ENCODE measurements at regions not wholly inside any gene's neighbourhood (a gene's known extent, or its start where the extent isn't known, plus 50 kb on each side); places are given as distances from the start of the nearest gene placed in this dataset.
A peak's percentile ranks its signal among the peaks of the same experiment; 100 is the strongest.
"Not testable (repeated sequence)": the region's sequence is repeated elsewhere in the genome, so short reads cannot be mapped to it uniquely, and the experiment has no call there.

GRCh38 chr17:30731210-30732132 lies 93.0 kb downstream of the CRLF3 start:
- DNase-seq, result peak; percentile 39

DNA sequence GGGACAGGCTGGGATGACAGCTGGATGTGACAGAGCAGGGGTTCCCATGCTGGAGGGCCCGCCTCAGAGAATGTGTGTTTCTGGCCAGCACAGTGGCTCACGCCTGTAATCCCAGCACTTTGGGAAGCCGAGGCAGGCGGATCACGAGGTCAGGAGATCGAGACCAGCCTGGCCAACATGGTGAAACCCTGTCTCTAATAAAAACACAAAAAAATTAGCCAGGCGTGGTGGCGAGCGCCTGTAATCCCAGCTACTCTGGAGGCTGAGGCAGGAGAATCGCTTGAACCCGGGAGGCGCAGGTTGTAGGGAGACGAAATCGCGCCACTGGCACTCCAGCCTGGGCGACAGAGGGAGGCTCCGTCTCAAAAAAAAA lies 93.7 kb downstream of the CRLF3 start:
- not testable (repeated sequence) for DNase-seq

DNA sequence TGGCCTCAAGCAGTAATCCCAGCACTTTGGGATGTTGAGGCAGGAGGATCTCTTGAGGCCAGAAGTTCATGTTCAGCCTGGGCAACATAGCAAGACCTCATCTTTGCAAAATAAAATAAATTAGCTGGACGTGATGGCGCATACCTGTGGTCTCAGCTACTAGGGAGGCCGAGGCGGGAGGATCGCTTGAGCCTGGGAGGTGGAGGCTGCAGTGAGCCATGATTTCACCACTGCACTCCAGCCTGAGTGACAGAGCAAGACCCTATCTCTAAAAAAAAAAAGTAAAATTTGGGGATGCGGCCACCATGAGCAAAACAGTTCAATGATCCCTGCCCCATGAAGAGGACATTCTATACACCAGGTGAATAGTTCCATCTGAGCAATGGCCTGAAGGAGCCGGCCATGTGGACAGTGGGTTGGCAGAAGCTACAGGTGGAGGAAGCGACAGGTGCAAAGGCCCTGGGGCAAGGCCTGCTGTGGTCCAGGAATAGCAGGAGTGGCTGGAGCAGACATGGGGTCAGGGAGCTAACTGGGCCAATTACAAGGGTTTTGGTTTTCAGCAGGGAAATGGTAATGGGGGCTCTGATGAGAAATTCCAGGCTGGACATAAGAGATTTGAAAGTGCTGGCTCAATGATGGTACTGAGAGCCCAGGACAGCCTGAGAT lies 94.2 kb downstream of the CRLF3 start:
- not testable (repeated sequence) for DNase-seq

GRCh38 chr17:30729471-30730170 lies 94.9 kb downstream of the CRLF3 start:
- not testable (repeated sequence) for DNase-seq

DNA sequence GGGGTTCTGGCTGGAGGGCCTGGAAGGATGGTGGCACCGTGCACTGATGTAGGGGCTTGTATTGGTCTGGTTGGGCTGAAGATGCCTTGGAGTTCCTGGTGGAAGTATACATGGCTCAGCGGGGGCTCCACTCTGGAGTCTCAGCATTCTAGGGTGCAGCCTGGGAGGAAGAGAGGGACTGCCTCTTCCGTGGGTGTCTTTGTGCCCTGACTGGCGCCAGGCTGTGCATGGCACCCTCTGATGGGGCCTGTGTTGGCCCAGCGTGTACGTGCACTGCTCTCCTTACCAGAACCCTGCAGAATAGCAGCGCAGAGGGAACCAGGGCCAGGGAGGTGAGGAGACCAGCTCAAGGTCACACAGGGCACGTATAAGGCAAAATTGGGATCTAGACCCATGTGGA lies 97.0 kb downstream of the CRLF3 start:
- DNase-seq, result not testable (repeated sequence)

DNA sequence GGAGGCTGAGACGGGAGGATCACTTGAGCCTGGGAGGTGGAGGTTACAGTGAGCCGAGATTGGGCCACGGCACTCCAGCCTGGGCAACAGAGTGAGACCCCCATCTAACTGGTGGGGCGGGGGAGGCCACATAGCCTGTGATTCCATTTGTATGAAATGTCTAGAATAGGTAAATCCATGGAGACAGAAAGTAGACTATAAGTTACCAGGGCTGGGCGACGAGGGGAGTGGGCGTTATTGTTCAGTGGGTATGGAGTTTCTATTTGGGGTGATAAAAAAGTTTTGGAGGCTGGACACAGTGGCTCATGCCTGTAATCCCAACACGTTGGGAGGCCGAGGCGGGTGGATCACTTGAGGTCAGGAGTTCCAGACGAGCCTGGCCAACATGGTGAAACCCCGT lies 97.8 kb downstream of the CRLF3 start:
- not testable (repeated sequence) for DNase-seq

GRCh38 chr17:30726310-30726709 lies 98.2 kb downstream of the CRLF3 start:
- DNase-seq, result not testable (repeated sequence)

DNA sequence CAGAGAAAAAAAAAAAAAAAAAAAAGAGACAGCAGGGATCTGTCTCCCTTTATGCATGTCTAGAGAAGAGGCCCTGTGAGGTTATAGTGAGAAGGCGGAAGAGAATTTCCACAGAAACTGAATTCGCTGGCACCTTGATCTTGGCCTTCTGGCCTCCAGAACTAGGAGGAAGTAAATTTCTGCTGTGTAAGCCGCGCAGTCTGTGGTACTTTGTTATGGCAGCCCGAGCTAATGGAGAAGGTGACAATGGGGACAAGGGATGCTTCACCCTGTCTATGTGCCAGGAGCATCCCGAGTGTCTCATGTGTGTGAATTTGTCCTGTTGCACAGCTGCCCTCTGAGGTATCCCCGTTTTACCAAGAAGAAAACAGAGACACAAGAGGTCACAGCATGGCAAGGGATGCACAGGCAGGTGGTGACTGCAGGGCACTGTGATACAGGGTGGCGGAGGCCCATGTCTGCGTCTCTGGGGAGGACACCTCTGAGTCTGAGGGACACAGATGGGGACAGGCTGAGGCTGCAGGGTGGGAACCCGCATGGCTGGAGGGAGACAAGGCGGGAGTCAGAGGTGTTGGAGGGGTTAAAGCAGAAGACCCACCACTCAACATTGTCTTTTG lies 100.3 kb downstream of the CRLF3 start:
- not testable (repeated sequence) for DNase-seq

DNA sequence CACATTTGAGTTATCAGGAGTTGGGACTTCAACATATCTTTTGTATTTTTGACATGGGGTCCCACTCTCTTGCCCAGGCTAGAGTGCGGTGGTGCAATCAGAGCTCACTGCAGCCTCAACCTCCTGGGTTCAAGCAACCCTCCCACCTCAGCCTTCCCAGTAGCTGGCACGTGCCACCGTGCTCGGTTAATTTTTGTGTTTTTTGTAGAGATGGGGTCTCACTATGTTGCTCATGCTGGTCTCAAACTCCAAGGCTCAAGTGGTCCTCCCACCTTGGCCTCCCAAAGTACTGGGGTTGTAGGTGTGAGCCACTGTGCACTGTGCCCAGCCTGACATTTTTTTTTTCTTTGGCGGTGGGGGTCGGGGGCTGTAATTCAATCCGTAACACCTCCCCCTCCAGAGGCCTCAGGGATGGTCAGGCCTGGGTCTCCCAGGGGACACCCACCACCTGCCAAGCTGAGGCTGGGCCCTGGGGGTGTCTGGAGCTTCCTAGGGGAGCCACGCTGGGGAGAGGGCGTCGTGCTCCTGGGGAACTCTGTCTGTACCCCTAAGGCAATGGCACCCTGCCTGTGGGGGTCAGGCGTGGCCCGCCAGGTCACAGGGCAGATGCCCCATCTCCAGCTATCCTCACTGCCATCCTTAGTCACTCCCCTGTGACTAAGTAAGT lies 102.2 kb downstream of the CRLF3 start:
- not testable (repeated sequence) for DNase-seq

DNA sequence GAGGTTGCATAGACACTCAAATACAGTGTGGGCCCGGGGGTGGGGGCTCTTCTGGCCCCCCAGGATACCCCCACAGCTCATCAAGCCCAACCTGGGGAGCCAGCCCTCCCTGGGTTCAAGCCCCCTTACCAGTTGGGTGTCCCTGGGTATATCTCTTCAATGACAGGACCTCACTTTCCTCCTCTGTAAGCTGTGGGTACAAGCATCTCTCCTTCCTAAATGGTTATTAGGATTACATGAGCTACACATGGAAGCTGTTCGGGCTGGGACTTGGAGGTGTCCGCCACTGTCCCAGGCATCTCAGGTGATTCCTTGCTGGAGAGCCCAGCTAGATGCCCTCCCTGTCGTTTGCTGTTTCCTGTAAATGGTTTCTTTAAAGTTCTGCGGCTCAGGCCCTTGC lies 103.5 kb downstream of the CRLF3 start:
- not testable (repeated sequence) for DNase-seq

GRCh38 chr17:30720013-30720471 lies 104.5 kb downstream of the CRLF3 start:
- no peak for DNase-seq

GRCh38 chr17:30719131-30719973 lies 105.1 kb downstream of the CRLF3 start:
- not testable (repeated sequence) for DNase-seq

- DNase-seq, result not testable (repeated sequence)
These were observed 105.8 kb downstream of the CRLF3 start for GRCh38 chr17:30718691-30719090.

- not testable (repeated sequence) for DNase-seq
These were observed 106.4 kb downstream of the CRLF3 start for GRCh38 chr17:30718099-30718447.

DNA sequence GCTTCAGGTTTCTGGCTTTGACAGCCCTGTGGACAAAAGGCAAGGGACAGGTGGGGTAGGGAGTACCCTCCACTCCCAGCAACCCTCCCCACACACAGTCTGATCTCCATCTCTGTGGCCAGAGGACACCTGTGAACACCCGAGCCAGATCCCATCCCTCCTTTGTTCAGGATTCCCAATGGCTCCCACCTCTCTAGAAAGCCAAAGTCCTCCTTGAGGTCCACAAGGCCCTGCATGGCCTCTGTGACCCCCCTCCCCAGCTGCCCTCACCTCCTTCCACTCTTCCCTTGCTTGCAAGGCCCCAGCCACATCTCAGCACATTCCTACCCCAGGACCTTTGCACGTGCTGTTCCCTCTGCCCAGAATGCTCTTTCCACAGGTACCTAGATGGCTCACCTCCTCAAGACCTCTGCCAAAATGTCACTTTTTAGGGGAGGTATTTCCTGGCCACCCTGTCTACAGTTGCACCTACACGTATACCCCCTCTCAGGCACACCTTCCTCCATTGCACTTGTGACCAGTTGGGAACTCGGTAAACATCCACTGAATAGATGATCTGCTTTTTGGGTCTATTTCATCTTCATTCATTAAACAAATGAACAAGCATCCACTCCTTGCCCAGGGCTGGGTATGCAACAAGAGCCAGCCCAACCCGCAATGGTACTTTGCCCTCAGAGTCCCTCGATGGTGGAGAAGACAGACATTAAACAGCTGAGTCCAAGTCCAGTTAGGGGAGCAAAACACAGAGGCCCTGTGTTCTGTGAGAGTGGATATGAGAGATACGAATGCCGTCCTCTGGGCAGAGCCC lies 107.0 kb downstream of the CRLF3 start:
- no peak for DNase-seq

GRCh38 chr17:30716461-30717290 lies 107.8 kb downstream of the CRLF3 start:
- DNase-seq, result no peak

- DNase-seq, result not testable (repeated sequence)
These were observed 109.5 kb downstream of the CRLF3 start for GRCh38 chr17:30714825-30715622.

- DNase-seq, result not testable (repeated sequence)
These were observed 110.7 kb downstream of the CRLF3 start for GRCh38 chr17:30713805-30714204.

- not testable (repeated sequence) for DNase-seq
These were observed 111.6 kb downstream of the CRLF3 start for GRCh38 chr17:30712859-30713258.

Data from GF-D8 (cell line).